ENCODE measurements at regions not wholly inside any gene's neighbourhood (a gene's known extent, or its start where the extent isn't known, plus 50 kb on each side); places are given as distances from the start of the nearest gene placed in this dataset.

GRCh38 chr5:68942169-68942568, 151.6 kb upstream of the SLC30A5 start:
- DNase-seq (ENCODE audit: low read depth), result no peak

DNA sequence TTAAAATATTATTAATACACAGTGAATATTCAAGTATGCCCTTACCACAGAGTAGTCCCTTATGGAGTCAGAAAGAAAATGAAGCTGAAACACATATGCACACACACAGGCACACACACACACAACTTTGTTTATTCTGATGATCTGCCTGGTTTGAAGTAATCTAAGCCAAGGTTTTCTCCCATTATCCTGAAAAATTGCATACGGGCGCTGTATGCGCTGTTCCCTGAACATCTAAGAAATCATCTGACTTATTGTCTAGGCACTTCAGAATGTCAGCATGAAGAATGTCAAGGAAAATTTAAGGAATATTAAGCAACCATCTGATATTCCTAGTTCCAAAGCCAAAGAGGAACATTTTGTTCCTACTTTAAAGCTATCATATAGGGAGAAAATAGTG, 147.1 kb upstream of the SLC30A5 start:
- DNase-seq (ENCODE audit: low read depth), result no peak

DNA sequence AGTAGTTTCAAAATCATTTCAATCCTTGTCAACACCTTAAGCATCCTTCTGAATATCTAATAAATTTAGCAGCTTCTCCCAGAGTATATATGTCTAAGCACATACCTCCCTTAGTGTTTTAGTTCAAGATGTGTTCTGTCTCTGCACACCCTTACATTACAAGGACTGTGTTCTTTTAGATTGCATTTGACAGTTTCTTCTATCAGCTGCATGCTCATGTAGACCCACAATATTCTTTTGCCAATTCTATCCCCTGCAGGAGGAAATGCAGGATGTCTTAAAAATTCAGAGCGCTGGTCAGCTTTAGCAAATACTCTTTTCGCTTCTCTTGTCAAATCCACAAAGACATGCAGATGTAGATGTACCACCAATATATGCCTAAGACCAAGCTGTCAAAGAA, 145.8 kb upstream of the SLC30A5 start:
- no peak for DNase-seq (ENCODE audit: low read depth)

- DNase-seq (ENCODE audit: low read depth), result no peak
Measured at GRCh38 chr5:68949256-68949655, 144.6 kb upstream of the SLC30A5 start.

DNA sequence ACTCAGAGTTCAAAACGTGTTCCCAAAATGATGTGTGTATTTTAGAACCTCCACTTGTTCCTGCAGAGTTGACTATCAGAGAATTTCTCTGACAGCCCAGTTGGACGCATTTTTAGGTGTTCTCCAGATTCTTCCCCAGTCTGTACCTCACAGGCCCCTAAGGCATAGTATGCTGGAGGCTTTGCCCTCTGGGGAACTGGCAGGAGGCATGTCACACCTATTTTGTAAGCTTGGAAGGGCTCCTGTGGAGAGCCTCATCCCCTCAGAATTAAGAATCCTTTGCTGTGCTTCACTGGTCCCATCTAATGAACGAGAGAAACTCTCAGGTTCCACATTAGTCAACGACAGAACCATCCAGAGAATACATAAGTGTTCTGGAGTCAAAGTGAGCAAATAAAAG, 144.1 kb upstream of the SLC30A5 start:
- DNase-seq (ENCODE audit: low read depth), result no peak

GRCh38 chr5:68950125-68950524, 143.7 kb upstream of the SLC30A5 start:
- DNase-seq (ENCODE audit: low read depth), result no peak

- no peak for DNase-seq (ENCODE audit: low read depth)
Measured at GRCh38 chr5:68950930-68951329, 142.9 kb upstream of the SLC30A5 start.

DNA sequence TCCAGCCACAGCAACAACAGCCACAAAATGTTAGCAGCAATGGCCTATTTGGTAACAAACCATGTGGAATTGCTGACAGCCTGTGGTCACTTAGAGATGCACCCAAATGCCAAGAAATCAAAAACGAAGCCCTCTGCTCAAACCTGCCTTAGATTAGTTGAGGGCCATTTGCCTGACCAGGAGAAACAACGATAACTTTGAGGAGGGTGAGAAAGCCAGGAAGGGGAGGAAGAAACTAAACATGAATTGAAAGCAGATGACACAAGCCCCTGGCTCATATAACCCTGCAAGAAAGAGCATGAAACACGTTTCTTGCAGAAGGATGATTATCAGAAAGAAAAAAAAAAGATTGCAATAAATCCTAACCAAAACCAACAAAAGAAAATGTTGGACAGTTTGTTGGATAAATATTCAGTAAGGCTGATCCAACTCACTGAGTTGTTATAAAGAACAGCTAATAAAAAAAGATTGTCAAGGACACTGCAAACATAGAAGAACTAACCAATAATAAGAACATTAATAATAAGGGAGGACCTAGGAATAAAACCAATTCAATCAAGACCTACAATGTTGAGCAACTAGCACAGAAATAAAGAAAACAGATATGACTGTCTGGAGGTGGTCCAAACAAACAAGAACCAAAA, 140.5 kb upstream of the SLC30A5 start:
- DNase-seq (ENCODE audit: low read depth), result no peak

DNA sequence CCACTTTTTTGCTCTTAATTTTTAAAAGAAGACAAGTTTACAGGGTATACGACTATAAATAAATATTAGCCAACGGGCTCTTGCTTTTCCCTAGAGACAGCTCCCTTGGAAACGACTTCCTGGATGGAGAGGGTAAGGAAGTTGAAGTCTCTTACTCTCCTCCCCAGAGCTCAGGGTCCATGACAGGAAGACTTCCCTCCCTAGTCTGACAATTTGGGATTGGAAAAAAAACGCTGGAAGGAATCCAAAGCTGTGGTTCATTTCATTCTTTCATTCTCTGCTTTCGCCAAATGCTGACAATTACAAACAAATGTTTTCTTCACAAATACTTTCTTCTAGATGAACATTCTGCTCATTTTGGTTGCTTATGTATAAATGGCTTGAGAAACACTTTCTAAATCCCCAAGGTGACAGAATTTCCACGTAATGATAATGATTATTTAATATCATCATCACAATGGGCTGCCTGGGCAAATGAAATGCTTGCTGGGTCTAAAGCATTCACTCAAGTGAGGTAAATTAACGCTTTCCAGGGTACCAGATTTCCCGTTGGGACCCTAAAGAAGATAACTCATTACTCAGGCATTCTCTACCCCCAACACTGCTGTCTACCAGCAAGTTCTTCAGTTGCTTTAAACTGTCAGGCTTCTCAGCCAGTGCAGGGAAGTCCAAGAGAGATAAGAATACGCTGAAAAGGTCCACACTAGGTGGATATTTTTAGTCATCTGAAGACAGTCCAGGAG, 139.8 kb upstream of the SLC30A5 start:
- DNase-seq (ENCODE audit: low read depth), result no peak

DNA sequence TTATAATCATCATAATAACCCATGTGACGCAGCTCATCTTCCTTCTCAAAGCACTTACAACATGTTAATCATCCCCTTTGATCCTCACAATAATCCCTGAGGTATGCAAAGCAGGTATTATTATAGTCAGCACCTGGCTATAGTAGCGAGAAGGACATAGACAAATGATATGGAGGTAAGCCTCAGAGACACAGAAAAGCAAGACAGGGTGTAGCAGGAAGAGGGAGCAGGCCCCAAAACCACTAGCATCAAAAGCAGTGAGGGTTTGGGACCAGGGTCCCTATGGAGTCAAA, 139.2 kb upstream of the SLC30A5 start:
- no peak for DNase-seq (ENCODE audit: low read depth)

GRCh38 chr5:68957591-68957990, 136.2 kb upstream of the SLC30A5 start:
- DNase-seq (ENCODE audit: low read depth), result no peak

DNA sequence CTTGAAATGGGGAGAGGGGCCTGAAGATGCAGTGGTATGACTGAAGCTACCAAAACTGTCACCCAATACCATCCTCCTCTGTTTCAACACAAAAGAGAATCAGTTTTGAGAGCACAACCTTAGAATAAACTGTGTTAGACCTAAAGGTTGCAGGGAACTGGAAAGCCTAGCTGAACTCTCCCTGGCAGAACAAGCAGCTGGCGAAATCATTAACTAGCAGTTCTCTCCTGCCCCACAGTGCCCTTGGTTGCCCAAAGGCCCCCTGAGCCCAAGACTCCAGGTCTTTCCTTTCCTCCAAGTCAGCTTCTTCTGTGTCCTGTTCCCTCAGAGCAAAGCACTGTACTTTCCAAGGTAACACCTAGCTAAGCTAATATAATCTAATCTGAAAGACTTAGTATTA, 135.4 kb upstream of the SLC30A5 start:
- DNase-seq (ENCODE audit: low read depth), result no peak

DNA sequence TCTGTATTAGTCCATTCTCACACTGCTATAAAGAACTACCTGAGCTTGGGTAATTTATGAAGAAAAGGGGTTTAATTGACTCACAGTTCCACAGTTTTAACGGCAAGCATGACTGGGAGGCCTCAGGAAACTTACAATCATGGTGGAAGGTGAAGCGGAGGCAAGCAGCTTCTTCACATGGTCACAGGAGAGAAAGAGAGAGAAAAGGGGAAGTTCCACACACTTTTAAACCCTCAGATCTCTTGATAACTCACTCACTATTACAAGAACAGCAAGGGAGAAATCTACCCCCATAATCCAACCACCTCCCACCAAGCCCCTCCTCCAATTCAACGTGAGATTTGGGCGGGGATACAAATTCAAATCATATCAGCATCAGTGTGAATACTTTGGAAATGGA, 133.4 kb upstream of the SLC30A5 start:
- no peak for DNase-seq (ENCODE audit: low read depth)

GRCh38 chr5:68960961-68961360, 132.9 kb upstream of the SLC30A5 start:
- no peak for DNase-seq (ENCODE audit: low read depth)

DNA sequence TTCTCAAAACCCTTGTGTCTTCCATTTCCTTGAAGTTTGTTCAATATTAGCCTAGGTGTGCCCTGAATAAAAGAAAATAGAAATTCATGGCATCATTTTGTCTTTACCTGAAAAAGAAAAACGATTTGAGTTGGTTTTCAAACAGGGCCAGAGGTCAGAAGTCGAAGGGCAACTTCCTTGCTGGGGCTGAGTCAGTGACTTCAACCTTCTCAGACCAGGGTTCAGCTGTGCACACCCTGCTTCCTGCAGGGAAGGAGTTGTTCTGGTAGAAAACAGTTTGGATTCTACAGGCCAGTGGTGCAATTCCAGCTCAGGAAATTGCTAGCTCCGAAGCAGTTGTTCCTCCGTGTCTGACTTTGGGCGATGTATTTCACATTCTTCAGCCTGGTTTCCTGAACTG, 132.1 kb upstream of the SLC30A5 start:
- no peak for DNase-seq (ENCODE audit: low read depth)

- no peak for DNase-seq (ENCODE audit: low read depth)
Measured at GRCh38 chr5:68962757-68963484, 130.9 kb upstream of the SLC30A5 start.

DNA sequence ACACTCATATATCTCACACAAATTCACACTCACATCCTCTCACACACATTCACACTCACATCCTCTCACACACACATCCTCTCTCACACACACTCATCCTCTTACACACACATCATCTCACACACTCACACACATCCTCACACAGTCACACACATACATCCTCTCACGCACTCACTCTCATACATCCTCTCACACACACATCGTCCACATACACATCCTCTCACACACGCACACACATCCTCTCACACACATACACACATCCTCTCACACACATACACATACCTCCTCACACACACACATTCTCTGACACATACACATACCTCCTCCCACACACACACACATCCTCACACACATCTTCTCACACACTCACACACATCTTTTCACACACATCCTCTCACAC, 129.1 kb upstream of the SLC30A5 start:
- no peak for DNase-seq (ENCODE audit: low read depth)

DNA sequence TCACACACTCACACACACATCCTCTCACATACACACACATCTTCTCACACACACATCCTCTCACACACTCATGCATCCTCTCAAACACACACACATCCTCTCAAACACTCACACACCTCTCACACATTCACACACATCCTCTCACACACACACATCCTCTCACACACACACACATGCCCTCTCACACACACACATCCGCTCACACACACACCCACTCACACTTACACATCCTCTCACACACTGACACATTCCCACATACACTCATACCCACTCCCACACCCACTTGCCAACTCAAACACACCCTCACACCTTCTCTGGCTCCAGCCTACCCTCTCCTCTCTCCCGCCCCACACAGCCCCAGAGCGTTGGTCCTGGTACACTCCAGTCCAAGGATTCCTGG, 127.9 kb upstream of the SLC30A5 start:
- DNase-seq (ENCODE audit: low read depth), result no peak

DNA sequence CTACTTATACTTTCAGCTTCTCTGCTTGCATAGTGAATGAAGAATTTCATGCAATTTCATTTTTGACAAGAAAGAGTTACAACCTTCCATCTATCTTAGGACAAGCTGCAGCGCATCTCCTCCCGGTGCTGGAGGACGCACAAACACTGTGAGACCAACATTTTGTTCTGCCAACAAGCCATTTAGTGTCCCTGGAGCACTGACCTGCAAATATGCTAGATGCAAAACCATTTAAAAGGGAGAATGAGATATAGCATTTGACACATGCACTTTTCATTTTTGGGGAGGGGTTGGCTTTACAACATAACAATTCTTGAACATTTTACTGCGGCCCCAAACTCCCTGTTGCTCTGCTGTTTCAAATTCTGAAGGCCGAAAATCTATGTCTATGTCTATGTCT, 127.2 kb upstream of the SLC30A5 start:
- no peak for DNase-seq (ENCODE audit: low read depth)

GRCh38 chr5:68968429-68968828, 125.4 kb upstream of the SLC30A5 start:
- no peak for DNase-seq (ENCODE audit: low read depth)

DNA sequence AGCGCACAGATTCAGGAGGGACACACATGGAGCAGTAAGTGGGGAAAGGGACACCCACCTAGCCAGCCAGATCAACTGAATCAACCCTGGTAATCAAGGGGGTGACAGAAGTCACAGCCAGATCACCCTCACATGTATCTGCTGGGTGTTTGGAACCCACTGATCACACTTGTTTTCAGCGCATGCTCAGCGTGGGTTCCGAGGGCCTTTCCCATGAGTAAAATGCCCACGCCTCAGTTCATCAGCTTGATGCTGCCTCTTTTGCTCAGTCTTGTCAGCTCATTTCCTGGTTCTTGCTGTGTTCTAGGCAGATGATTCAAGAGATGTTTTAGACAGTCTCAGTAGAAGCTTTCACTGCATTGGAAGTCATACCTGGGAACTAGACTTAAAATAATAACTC, 123.2 kb upstream of the SLC30A5 start:
- no peak for DNase-seq (ENCODE audit: low read depth)

DNA sequence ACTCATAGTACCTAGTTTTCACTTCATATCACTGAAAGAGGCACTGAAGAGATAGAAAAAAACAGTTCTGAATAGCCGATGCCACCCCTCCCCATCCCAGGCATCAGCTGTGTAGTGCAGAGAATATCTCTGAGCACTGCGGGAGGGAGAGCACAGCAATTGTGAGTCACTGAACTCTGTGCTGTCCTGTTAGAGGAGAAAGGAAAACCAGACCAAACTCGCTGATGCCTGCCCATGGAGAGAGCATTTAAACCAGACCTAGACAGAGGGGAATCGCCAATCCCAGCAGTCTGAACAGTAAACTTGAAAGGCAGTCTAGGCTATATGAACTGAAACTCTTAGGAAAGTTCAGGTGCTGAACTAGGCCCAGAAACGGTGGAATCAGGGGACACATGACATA, 120.1 kb upstream of the SLC30A5 start:
- DNase-seq (ENCODE audit: low read depth), result no peak

DNA sequence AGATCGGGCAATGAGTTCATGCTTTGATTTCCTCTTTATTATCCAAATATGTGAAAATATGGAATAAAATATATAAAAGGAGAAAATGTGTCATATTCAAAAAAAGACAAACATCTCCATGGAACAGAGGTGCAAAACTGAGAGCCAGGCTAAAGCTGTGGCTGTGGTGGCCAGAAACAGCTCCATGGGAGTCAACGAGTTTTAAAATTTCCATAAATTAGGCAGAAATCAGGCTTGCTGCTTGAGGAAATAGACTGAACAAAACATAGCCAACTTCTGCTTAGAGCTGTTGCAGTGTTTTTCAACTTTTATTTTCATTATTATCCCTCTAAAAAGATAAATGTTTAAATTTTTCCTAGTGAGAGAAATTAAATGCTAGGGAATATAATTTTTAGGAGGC, 110.8 kb upstream of the SLC30A5 start:
- no peak for DNase-seq (ENCODE audit: low read depth)

GRCh38 chr5:68983959-68984358, 109.9 kb upstream of the SLC30A5 start:
- no peak for DNase-seq (ENCODE audit: low read depth)

Measured in activated gamma-delta T cell treated with anti-CD3 and anti-CD28 coated beads, Interleukin-2, amount 50 U/mL, for 16 hours (primary cell).